H9 (cell line): ENCODE measurements at regions not wholly inside any gene's neighbourhood (a gene's known extent, or its start where the extent isn't known, plus 50 kb on each side); places are given as distances from the start of the nearest gene placed in this dataset.

Source experiments
- DNase-seq: peaks from one replicate; pipeline ENCODE4 v3.0.0-alpha.2; 2017
- H2AFZ ChIP-seq: one replicate; pipeline ENCODE4 v1.6.1; 2013; ENCODE audit warnings: mild to moderate bottlenecking, low read length, control low read depth, moderate library complexity
- H2AK5ac ChIP-seq: 2 replicates; pipeline ENCODE4 v1.6.1; 2013; ENCODE audit warnings: low read length, control low read depth, mixed read lengths; ENCODE audit not compliant: insufficient read length
- H2BK120ac ChIP-seq: one replicate; pipeline ENCODE4 v1.6.1; 2013; ENCODE audit warnings: low read depth, mild to moderate bottlenecking, low read length, control low read depth, inconsistent platforms; ENCODE audit not compliant: poor library complexity, severe bottlenecking
- H2BK12ac ChIP-seq: 2 replicates; pipeline ENCODE4 v1.6.1; 2013; ENCODE audit warnings: low read length, control low read depth, mixed read lengths, low read depth; ENCODE audit not compliant: insufficient read length
- H2BK15ac ChIP-seq: 2 replicates; pipeline ENCODE4 v1.6.1; 2013; ENCODE audit warnings: low read depth, low read length, control low read depth
- H2BK20ac ChIP-seq: one replicate; pipeline ENCODE4 v1.6.1; 2013; ENCODE audit warnings: low read depth, mild to moderate bottlenecking, low read length, control low read depth, inconsistent platforms; ENCODE audit not compliant: poor library complexity, severe bottlenecking
- H2BK5ac ChIP-seq: 2 replicates; pipeline ENCODE4 v1.6.1; 2013; ENCODE audit warnings: low read length, control low read depth, mixed read lengths; ENCODE audit not compliant: insufficient read length
- H3K14ac ChIP-seq: 2 replicates; pipeline ENCODE4 v1.6.1; 2013; ENCODE audit warnings: low read length, control low read depth; ENCODE audit not compliant: insufficient read depth
- H3K18ac ChIP-seq: 2 replicates; pipeline ENCODE4 v1.6.1; 2013; ENCODE audit warnings: low read depth, mild to moderate bottlenecking, mixed read lengths, low read length, control low read depth; ENCODE audit not compliant: insufficient read length
- H3K23ac ChIP-seq: 2 replicates; pipeline ENCODE4 v1.6.1; 2013; ENCODE audit warnings: low read length, control low read depth, mixed read lengths, low read depth; ENCODE audit not compliant: insufficient read length
- H3K23me2 ChIP-seq: 2 replicates; pipeline ENCODE4 v1.6.1; 2013; ENCODE audit warnings: low read depth, mild to moderate bottlenecking, mixed read lengths, low read length, control low read depth; ENCODE audit not compliant: insufficient read length, poor library complexity, severe bottlenecking
- H3K27ac ChIP-seq: 2 replicates; pipeline ENCODE4 v1.5.1; 2013; ENCODE audit warnings: low read length, control low read depth, mixed read lengths, low read depth; ENCODE audit not compliant: insufficient read length
- H3K27me3 ChIP-seq: 2 replicates; pipeline ENCODE4 v1.6.1; 2013; ENCODE audit warnings: low read length, control low read depth, inconsistent platforms; ENCODE audit not compliant: insufficient read depth
- H3K4ac ChIP-seq: 2 replicates; pipeline ENCODE4 v1.6.1; 2013; ENCODE audit warnings: low read depth, mild to moderate bottlenecking, control low read depth, inconsistent platforms, low read length, moderate library complexity
- H3K4me1 ChIP-seq: 2 replicates; pipeline ENCODE4 v1.6.1; 2013; ENCODE audit warnings: low read length, control low read depth, inconsistent platforms; ENCODE audit not compliant: insufficient read depth
- H3K4me2 ChIP-seq: 2 replicates; pipeline ENCODE4 v1.6.1; 2013; ENCODE audit warnings: low read length, control low read depth, mixed read lengths; ENCODE audit not compliant: insufficient read length, insufficient read depth
- H3K56ac ChIP-seq: 2 replicates; pipeline ENCODE4 v1.6.1; 2013; ENCODE audit warnings: low read depth, mild to moderate bottlenecking, mixed read lengths, low read length, control low read depth; ENCODE audit not compliant: insufficient read length
- H3K79me1 ChIP-seq: 2 replicates; pipeline ENCODE4 v1.6.1; 2013; ENCODE audit warnings: low read depth, mild to moderate bottlenecking, moderate library complexity, low read length, control low read depth, inconsistent platforms; ENCODE audit not compliant: insufficient read depth, poor library complexity, severe bottlenecking
- H3K79me2 ChIP-seq: 2 replicates; pipeline ENCODE4 v1.6.1; 2013; ENCODE audit warnings: low read length, control low read depth, inconsistent platforms; ENCODE audit not compliant: insufficient read depth
- H3K9ac ChIP-seq: 2 replicates; pipeline ENCODE4 v1.6.1; 2013; ENCODE audit warnings: low read length, control low read depth, mixed read lengths; ENCODE audit not compliant: insufficient read length; ENCODE audit errors: extremely low read depth
- H3K9me3 ChIP-seq: one replicate; pipeline ENCODE4 v1.6.1; 2013; ENCODE audit warnings: low read depth, low read length, inconsistent platforms; ENCODE audit not compliant: control insufficient read depth
- H3T11ph ChIP-seq: one replicate; pipeline ENCODE4 v1.6.1; 2013; ENCODE audit warnings: mild to moderate bottlenecking, low read length, control low read depth, inconsistent platforms
- H4K20me1 ChIP-seq: one replicate; pipeline ENCODE4 v1.6.1; 2013; ENCODE audit not compliant: control insufficient read depth, insufficient read length, insufficient read depth
- H4K5ac ChIP-seq: 2 replicates; pipeline ENCODE4 v1.6.1; 2013; ENCODE audit warnings: low read depth, mild to moderate bottlenecking, mixed read lengths, low read length, control low read depth; ENCODE audit not compliant: insufficient read length
- H4K8ac ChIP-seq: replicated peaks from 2 replicates; pipeline ENCODE4 v1.6.1; 2013; ENCODE audit warnings: low read length, control low read depth, mixed read lengths, low read depth; ENCODE audit not compliant: insufficient read length
- H4K91ac ChIP-seq: 2 replicates; pipeline ENCODE4 v1.6.1; 2013; ENCODE audit warnings: low read depth, mild to moderate bottlenecking, moderate library complexity, mixed read lengths, low read length, control low read depth; ENCODE audit not compliant: insufficient read length
- H3K27ac Mint-ChIP-seq, 3 experiments: 2 replicates in 2 of 3; 3 replicates in 1 of 3; pipeline ENCODE4 v1.8.0; 2020 to 2021; ENCODE audit warnings: mixed read lengths in 3 of 3, mild to moderate bottlenecking in 1 of 3, moderate library complexity in 1 of 3
- H3K27me3 Mint-ChIP-seq: 2 replicates; pipeline ENCODE4 v1.8.0; 2021; ENCODE audit warnings: low read depth, mild to moderate bottlenecking, moderate library complexity, mixed read lengths
- H3K36me3 Mint-ChIP-seq, 3 experiments: 2 replicates in 2 of 3; 3 replicates in 1 of 3; pipeline ENCODE4 v1.8.0; 2020 to 2021; ENCODE audit warnings: low read depth in 3 of 3, mixed read lengths in 3 of 3; ENCODE audit not compliant: insufficient read depth in 1 of 3
- H3K4me1 Mint-ChIP-seq, 2 experiments: 2 replicates each; pipeline ENCODE4 v1.8.0; 2020; ENCODE audit warnings: mixed read lengths in 2 of 2
- H3K4me3 Mint-ChIP-seq, 2 experiments: 2 replicates in 1 of 2; 3 replicates in 1 of 2; pipeline ENCODE4 v1.8.0; 2020 to 2021; ENCODE audit warnings: mild to moderate bottlenecking in 2 of 2, mixed read lengths in 2 of 2, moderate library complexity in 1 of 2
- H3K9me3 Mint-ChIP-seq, 2 experiments: 2 replicates in 1 of 2; 3 replicates in 1 of 2; pipeline ENCODE4 v1.8.0; 2020; ENCODE audit warnings: mild to moderate bottlenecking in 2 of 2, mixed read lengths in 2 of 2, moderate library complexity in 1 of 2
- WGBS: extraction: QIAGEN DNeasy Blood & Tissue Kit; methylation state at CpG from one replicate; pipeline ENCODE4 v1.1.7; 2013; ENCODE audit warnings: missing lambda C conversion rate, low lambda C conversion rate, mixed read lengths; ENCODE audit not compliant: insufficient read length; ENCODE audit errors: extremely low coverage; 5-methylcytosine and 5-hydroxymethylcytosine counted together
- TF ChIP-seq, protein P1 (sequence below): fragments of 200-600 bp; sonication (generic); conservative IDR thresholded peaks from 3 replicates; pipeline ENCODE4 v1.8.0; 2021; ENCODE audit warnings: antibody characterized with exemption, mild to moderate bottlenecking

GRCh38 chr1:186255266-186255665 is 119.8 kb downstream of the TPR start:
- TF ChIP-seq, protein P1, sequence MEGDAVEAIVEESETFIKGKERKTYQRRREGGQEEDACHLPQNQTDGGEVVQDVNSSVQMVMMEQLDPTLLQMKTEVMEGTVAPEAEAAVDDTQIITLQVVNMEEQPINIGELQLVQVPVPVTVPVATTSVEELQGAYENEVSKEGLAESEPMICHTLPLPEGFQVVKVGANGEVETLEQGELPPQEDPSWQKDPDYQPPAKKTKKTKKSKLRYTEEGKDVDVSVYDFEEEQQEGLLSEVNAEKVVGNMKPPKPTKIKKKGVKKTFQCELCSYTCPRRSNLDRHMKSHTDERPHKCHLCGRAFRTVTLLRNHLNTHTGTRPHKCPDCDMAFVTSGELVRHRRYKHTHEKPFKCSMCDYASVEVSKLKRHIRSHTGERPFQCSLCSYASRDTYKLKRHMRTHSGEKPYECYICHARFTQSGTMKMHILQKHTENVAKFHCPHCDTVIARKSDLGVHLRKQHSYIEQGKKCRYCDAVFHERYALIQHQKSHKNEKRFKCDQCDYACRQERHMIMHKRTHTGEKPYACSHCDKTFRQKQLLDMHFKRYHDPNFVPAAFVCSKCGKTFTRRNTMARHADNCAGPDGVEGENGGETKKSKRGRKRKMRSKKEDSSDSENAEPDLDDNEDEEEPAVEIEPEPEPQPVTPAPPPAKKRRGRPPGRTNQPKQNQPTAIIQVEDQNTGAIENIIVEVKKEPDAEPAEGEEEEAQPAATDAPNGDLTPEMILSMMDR, result no peak
- Histone ChIP-seq H3K14ac (no peak overlapping the region), H2BK15ac (no peak overlapping the region), H3K4me2 (no peak overlapping the region), H3K18ac (no peak overlapping the region), H3K4me1 (no peaks in the 10 kb centered on the region), H3K56ac (no peak overlapping the region), H4K91ac (no peak overlapping the region), H4K8ac (no peak overlapping the region), H2AK5ac (no peak overlapping the region), H3T11ph (no peak overlapping the region), H2BK12ac (no peak overlapping the region), H4K5ac (no peak overlapping the region), H2BK120ac (no peak overlapping the region), H2BK5ac (no peak overlapping the region), H3K9ac (no peak overlapping the region), H3K9me3 (no peaks in the 10 kb centered on the region), H3K23ac (no peak overlapping the region), H3K27ac (no peak overlapping the region), H2BK20ac (no peak overlapping the region), H3K79me2 (no peaks in the 10 kb centered on the region), H4K20me1 (no peaks in the 10 kb centered on the region), H3K79me1 (no peaks in the 10 kb centered on the region), H3K23me2 (no peaks in the 10 kb centered on the region), H3K27me3 (no peaks in the 10 kb centered on the region), H3K4ac (no peak overlapping the region), H2AFZ (no peak overlapping the region)
- Mint-ChIP-seq H3K4me3 (no peak overlapping the region), H3K27ac (no peak overlapping the region), H3K9me3 (peaks cover 11 to 13% of the 10 kb centered on the region in 2 experiments), H3K4me1 (peaks cover under 1% of the 10 kb centered on the region in 2 experiments; a peak in 3 of 4 replicates), H3K36me3 (peaks cover 4 to 12% (median 6%) of the 10 kb centered on the region in 3 experiments; a peak in 5 of 7 replicates), H3K27me3 (no peaks in the 10 kb centered on the region)
- no CpG with 5 or more reads among the region's 4 CpGs for WGBS
- no peak for DNase-seq
